ENCODE measurements at regions not wholly inside any gene's neighbourhood (a gene's known extent, or its start where the extent isn't known, plus 50 kb on each side); places are given as distances from the start of the nearest gene placed in this dataset.

DNA sequence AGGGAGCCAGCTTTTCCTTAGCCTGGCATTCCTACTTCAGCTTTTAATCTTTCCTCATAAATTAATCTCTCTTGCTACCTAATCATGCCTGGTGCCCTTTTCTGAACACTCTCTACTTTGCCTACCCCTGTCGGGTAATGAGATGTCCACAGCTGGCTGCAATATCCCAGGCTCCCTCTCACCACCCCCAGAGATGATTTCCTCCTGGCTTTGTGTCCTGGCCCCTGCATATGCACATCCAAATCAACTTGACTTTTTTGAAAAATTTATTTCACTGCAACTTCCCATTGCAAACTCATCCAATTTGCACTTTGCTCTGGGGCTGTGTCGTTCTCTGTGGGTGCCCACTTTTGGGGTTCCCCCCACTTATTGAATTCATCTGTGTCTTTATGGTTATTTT is 218.1 kb upstream of the SKOR2 start:
- Histone ChIP-seq H3K4me1 (ENCODE audit: control insufficient read depth in 1 of 2, insufficient read depth in 2 of 2, low read length in 2 of 2) (no peaks in the 10 kb centered on the region), H3K9ac (ENCODE audit: low read depth in 1 of 2, low read length in 2 of 2) (no peak overlapping the region), H3K36me3 (ENCODE audit: control insufficient read depth in 1 of 2, insufficient read depth in 2 of 2, low read length in 2 of 2) (no peaks in the 10 kb centered on the region)

DNA sequence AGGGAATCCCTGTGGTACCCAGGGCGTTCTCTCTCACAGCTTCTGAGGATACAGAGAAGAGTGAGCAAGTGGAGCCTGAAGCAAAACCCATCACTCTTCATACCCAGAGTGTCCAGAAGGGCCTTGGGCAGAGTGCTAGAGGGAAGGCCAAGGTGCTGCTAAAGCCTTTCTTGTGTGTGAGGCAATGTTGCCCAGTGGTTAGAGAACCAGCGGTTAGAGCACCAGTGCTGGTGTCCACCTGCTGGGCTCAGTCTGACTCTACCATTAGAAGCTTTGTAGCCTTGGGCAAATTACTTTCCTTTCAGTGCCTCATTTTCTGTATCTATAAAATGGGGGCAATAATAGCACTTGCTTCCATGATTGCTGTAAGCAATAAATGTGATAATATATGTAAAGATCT is 210.5 kb upstream of the SKOR2 start:
- no peak overlapping the region for H3K27ac ChIP-seq (ENCODE audit: low read depth, low read length)
- no peaks in the 10 kb centered on the region for H3K27me3 ChIP-seq (ENCODE audit: control insufficient read depth in 1 of 2, insufficient read depth in 2 of 2, low read length in 2 of 2)
- no peaks in the 10 kb centered on the region for H3K9me3 ChIP-seq (ENCODE audit: control insufficient read depth in 1 of 2, low read length in 2 of 2)
- no peaks in the 10 kb centered on the region for H3K36me3 ChIP-seq (ENCODE audit: control insufficient read depth in 1 of 2, insufficient read depth in 2 of 2, low read length in 2 of 2)
- H3K4me1 ChIP-seq (ENCODE audit: control insufficient read depth in 1 of 2, insufficient read depth in 2 of 2, low read length in 2 of 2), result no peaks in the 10 kb centered on the region
- no peak overlapping the region for H3K9ac ChIP-seq (ENCODE audit: low read depth in 1 of 2, low read length in 2 of 2)
- H3K4me3 ChIP-seq (ENCODE audit: low read depth in 1 of 2, low read length in 2 of 2), result no peak overlapping the region

More for the DNA sequence above, 218.1 kb upstream of the SKOR2 start:
- H3K9me3 ChIP-seq (ENCODE audit: control insufficient read depth in 1 of 2, low read length in 2 of 2), result no peaks in the 10 kb centered on the region
- no peaks in the 10 kb centered on the region for H3K27me3 ChIP-seq (ENCODE audit: control insufficient read depth in 1 of 2, insufficient read depth in 2 of 2, low read length in 2 of 2)
- H3K4me3 ChIP-seq (ENCODE audit: low read depth in 1 of 2, low read length in 2 of 2), result no peak overlapping the region
- H3K27ac ChIP-seq (ENCODE audit: low read depth, low read length), result no peak overlapping the region

DNA sequence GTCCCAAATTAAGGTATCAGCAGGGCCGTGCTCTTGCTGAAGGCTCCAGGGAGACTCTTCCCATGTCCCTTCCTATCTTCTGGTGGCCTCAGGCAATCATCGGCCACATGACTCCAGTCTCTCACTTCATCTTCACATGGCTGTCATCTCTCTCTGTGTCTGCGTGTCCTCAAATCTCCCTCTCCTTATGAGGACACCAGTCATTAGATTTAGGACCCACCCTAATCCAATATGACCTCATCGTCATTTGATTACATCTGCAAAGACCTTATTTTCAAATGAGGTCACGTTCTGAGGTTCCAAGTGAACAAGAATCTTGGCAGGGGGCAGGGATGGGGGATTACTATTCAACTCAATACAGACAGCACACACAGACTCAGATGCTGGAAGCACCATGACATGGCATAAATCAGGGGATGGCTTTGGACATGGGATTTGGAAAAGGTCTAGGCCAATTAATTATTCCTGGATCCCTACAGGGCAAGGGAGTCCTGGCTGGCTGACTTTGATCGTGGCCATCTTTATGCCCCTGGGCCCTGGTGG is 210.0 kb upstream of the SKOR2 start:
- Histone ChIP-seq H3K36me3 (ENCODE audit: control insufficient read depth in 1 of 2, insufficient read depth in 2 of 2, low read length in 2 of 2) (no peaks in the 10 kb centered on the region), H3K4me3 (ENCODE audit: low read depth in 1 of 2, low read length in 2 of 2) (no peak overlapping the region), H3K9ac (ENCODE audit: low read depth in 1 of 2, low read length in 2 of 2) (no peak overlapping the region), H3K27ac (ENCODE audit: low read depth, low read length) (no peak overlapping the region), H3K27me3 (ENCODE audit: control insufficient read depth in 1 of 2, insufficient read depth in 2 of 2, low read length in 2 of 2) (no peaks in the 10 kb centered on the region), H3K9me3 (ENCODE audit: control insufficient read depth in 1 of 2, low read length in 2 of 2) (no peaks in the 10 kb centered on the region), H3K4me1 (ENCODE audit: control insufficient read depth in 1 of 2, insufficient read depth in 2 of 2, low read length in 2 of 2) (no peaks in the 10 kb centered on the region)

DNA sequence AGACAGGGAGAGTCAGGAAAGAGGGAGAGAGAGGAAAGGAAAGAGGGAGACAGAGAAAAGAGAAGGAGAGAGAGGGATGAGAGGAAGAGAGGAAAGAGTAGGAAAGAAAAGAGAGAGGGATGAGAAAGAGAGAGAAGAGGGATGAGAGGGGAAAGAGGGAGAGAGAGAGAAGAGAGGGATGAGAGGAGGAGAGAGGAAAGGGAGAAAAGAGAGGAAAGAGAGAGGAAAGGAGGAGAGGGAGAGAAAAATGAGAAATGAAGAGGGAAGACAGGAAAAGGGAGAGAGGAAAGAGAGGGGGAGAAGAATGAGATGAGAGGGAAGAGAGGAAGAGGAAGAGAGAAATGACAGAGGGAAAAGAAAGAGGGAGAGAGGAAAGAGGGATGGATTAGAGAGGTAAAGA is 207.0 kb upstream of the SKOR2 start:
- Histone ChIP-seq H3K36me3 (ENCODE audit: control insufficient read depth in 1 of 2, insufficient read depth in 2 of 2, low read length in 2 of 2) (no peaks in the 10 kb centered on the region), H3K4me3 (ENCODE audit: low read depth in 1 of 2, low read length in 2 of 2) (no peak overlapping the region), H3K9ac (ENCODE audit: low read depth in 1 of 2, low read length in 2 of 2) (no peak overlapping the region), H3K9me3 (ENCODE audit: control insufficient read depth in 1 of 2, low read length in 2 of 2) (no peaks in the 10 kb centered on the region), H3K27me3 (ENCODE audit: control insufficient read depth in 1 of 2, insufficient read depth in 2 of 2, low read length in 2 of 2) (no peaks in the 10 kb centered on the region), H3K4me1 (ENCODE audit: control insufficient read depth in 1 of 2, insufficient read depth in 2 of 2, low read length in 2 of 2) (no peaks in the 10 kb centered on the region), H3K27ac (ENCODE audit: low read depth, low read length) (no peak overlapping the region)

DNA sequence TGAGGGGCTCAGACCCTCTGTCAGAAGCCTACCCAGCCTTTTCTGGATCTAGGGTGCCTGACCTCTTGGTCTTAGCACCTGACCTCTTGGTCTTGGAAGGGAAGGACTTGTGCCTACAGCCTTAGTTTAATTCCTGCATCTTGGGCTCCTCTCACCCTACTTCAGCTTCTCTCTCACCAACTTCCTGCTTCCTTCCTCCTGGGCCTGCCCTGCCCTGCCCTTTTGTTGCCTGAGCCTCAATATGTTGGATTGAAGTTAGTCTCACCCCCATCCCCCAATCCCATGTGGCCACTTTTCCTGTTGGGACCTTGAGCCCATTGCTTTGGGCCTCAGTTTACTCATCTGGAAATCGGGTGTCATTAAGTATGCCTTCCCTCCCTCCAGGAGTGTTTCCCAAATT is 206.2 kb upstream of the SKOR2 start:
- Histone ChIP-seq H3K27me3 (ENCODE audit: control insufficient read depth in 1 of 2, insufficient read depth in 2 of 2, low read length in 2 of 2) (no peaks in the 10 kb centered on the region), H3K9ac (ENCODE audit: low read depth in 1 of 2, low read length in 2 of 2) (no peak overlapping the region), H3K4me3 (ENCODE audit: low read depth in 1 of 2, low read length in 2 of 2) (no peak overlapping the region), H3K9me3 (ENCODE audit: control insufficient read depth in 1 of 2, low read length in 2 of 2) (no peaks in the 10 kb centered on the region), H3K27ac (ENCODE audit: low read depth, low read length) (no peak overlapping the region), H3K4me1 (ENCODE audit: control insufficient read depth in 1 of 2, insufficient read depth in 2 of 2, low read length in 2 of 2) (no peaks in the 10 kb centered on the region), H3K36me3 (ENCODE audit: control insufficient read depth in 1 of 2, insufficient read depth in 2 of 2, low read length in 2 of 2) (no peaks in the 10 kb centered on the region)

DNA sequence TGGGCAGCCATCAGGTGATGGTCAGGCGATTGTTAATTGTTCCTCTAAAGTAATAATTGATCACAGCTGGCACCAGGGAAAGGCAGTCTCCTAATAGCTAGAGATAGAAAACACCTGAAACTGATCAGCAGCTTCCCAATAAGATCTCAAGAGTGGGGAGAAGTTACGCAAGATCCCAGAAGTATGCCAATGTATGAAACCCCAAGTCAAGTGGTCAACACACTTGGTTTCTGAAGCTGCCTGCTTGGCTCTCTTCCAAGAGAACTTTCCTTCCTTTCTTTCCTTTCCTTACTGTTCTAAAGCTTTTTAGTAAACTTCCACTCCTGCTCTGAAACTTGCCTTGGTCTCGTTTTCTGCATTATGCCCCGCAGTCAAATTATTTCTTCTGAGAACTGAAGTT is 201.6 kb upstream of the SKOR2 start:
- Histone ChIP-seq H3K4me3 (ENCODE audit: low read depth in 1 of 2, low read length in 2 of 2) (no peak overlapping the region), H3K36me3 (ENCODE audit: control insufficient read depth in 1 of 2, insufficient read depth in 2 of 2, low read length in 2 of 2) (no peaks in the 10 kb centered on the region), H3K9ac (ENCODE audit: low read depth in 1 of 2, low read length in 2 of 2) (no peak overlapping the region), H3K27ac (ENCODE audit: low read depth, low read length) (no peak overlapping the region), H3K9me3 (ENCODE audit: control insufficient read depth in 1 of 2, low read length in 2 of 2) (no peaks in the 10 kb centered on the region), H3K27me3 (ENCODE audit: control insufficient read depth in 1 of 2, insufficient read depth in 2 of 2, low read length in 2 of 2) (no peaks in the 10 kb centered on the region), H3K4me1 (ENCODE audit: control insufficient read depth in 1 of 2, insufficient read depth in 2 of 2, low read length in 2 of 2) (no peaks in the 10 kb centered on the region)

DNA sequence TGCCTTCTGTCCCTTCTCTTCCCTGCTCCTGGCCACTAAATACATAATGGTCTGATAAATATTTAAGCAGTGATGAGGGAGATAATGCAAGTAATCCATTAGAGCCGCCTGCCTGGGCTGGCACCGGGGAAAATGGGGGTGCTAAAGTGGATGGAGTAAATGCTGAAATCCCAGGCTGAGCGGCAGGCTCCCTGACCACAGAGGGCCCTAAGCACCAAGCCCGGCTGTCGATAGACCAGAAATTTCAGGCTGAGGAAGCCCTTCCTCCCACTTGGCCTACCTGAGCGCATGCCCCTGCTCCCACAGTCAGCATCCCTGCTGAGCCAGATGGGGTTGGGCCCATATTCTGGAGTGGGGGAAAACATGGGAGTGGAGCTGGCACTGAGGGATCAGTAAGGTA is 197.5 kb upstream of the SKOR2 start:
- H3K4me1 ChIP-seq (ENCODE audit: control insufficient read depth in 1 of 2, insufficient read depth in 2 of 2, low read length in 2 of 2), result no peaks in the 10 kb centered on the region
- H3K9me3 ChIP-seq (ENCODE audit: control insufficient read depth in 1 of 2, low read length in 2 of 2), result no peaks in the 10 kb centered on the region
- no peak overlapping the region for H3K9ac ChIP-seq (ENCODE audit: low read depth in 1 of 2, low read length in 2 of 2)
- H3K27ac ChIP-seq (ENCODE audit: low read depth, low read length), result no peak overlapping the region
- no peak overlapping the region for H3K4me3 ChIP-seq (ENCODE audit: low read depth in 1 of 2, low read length in 2 of 2)
- no peaks in the 10 kb centered on the region for H3K27me3 ChIP-seq (ENCODE audit: control insufficient read depth in 1 of 2, insufficient read depth in 2 of 2, low read length in 2 of 2)
- no peaks in the 10 kb centered on the region for H3K36me3 ChIP-seq (ENCODE audit: control insufficient read depth in 1 of 2, insufficient read depth in 2 of 2, low read length in 2 of 2)

DNA sequence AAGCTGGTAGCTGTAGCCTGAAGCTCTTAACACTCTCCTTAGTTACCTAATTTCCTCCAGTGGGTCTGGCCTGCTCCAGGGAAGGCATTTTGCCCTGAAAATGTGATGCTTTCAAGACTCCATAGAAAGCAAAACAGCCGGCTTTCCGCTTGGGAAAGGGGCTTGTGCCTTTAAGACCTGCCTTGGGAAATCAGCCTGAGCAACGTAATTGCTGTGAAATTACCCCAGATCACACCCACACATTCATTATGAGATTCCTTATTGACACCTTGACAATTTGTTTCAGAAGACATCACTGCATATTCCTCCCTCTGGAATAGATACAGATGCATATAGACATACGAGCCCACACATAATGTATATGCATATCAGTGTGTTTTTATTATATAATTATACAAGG is 190.5 kb upstream of the SKOR2 start:
- no peak overlapping the region for H3K27ac ChIP-seq (ENCODE audit: low read depth, low read length)
- H3K9ac ChIP-seq (ENCODE audit: low read depth in 1 of 2, low read length in 2 of 2), result no peak overlapping the region
- no peaks in the 10 kb centered on the region for H3K9me3 ChIP-seq (ENCODE audit: control insufficient read depth in 1 of 2, low read length in 2 of 2)
- H3K36me3 ChIP-seq (ENCODE audit: control insufficient read depth in 1 of 2, insufficient read depth in 2 of 2, low read length in 2 of 2), result no peaks in the 10 kb centered on the region
- H3K4me1 ChIP-seq (ENCODE audit: control insufficient read depth in 1 of 2, insufficient read depth in 2 of 2, low read length in 2 of 2), result no peaks in the 10 kb centered on the region
- H3K27me3 ChIP-seq (ENCODE audit: control insufficient read depth in 1 of 2, insufficient read depth in 2 of 2, low read length in 2 of 2), result no peaks in the 10 kb centered on the region
- H3K4me3 ChIP-seq (ENCODE audit: low read depth in 1 of 2, low read length in 2 of 2), result no peak overlapping the region

DNA sequence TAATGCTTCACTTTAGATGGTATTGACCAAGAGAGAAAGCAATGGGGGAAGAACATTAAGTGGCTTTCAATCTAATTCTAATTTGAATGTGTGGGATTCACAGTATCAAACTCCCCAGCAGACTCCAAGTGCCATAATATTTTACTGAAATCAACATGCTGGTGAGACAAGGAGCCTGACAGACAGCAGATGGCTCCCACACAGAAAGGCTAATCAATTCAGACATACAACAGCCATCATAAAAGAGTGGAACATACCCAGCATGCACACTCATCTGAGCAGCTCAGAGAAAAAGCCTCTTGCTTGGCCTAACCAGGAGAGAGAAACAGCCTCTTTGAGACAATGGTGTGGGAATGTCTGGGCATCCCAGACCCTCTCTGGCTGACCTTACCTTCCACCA is 186.5 kb upstream of the SKOR2 start:
- Histone ChIP-seq H3K4me1 (ENCODE audit: control insufficient read depth in 1 of 2, insufficient read depth in 2 of 2, low read length in 2 of 2) (no peaks in the 10 kb centered on the region), H3K36me3 (ENCODE audit: control insufficient read depth in 1 of 2, insufficient read depth in 2 of 2, low read length in 2 of 2) (no peaks in the 10 kb centered on the region), H3K9ac (ENCODE audit: low read depth in 1 of 2, low read length in 2 of 2) (no peak overlapping the region), H3K27ac (ENCODE audit: low read depth, low read length) (no peak overlapping the region), H3K27me3 (ENCODE audit: control insufficient read depth in 1 of 2, insufficient read depth in 2 of 2, low read length in 2 of 2) (peaks cover 0 to 3% of the 10 kb centered on the region in 2 donors), H3K4me3 (ENCODE audit: low read depth in 1 of 2, low read length in 2 of 2) (no peak overlapping the region), H3K9me3 (ENCODE audit: control insufficient read depth in 1 of 2, low read length in 2 of 2) (no peaks in the 10 kb centered on the region)

DNA sequence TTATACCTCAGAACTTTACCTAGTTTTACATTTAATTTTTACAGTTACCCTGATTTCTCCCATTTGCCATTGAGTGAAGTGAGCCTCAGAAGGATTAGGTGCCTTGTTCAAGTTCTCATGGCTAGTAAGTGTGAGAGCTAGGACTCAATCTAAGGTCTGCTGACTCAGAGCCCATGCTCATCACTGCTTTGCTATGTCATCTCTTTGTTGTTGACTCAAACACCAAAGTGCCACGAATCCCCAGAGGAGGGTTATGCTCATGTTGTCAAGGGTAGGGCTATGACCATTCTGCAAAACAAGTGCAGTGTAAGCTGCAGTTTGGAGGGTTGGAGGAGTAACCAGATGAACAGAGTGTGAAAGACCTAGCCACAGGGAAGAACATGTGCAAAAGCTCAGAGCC is 185.4 kb upstream of the SKOR2 start:
- no peak overlapping the region for H3K9ac ChIP-seq (ENCODE audit: low read depth in 1 of 2, low read length in 2 of 2)
- no peaks in the 10 kb centered on the region for H3K4me1 ChIP-seq (ENCODE audit: control insufficient read depth in 1 of 2, insufficient read depth in 2 of 2, low read length in 2 of 2)
- H3K27ac ChIP-seq (ENCODE audit: low read depth, low read length), result no peak overlapping the region

DNA sequence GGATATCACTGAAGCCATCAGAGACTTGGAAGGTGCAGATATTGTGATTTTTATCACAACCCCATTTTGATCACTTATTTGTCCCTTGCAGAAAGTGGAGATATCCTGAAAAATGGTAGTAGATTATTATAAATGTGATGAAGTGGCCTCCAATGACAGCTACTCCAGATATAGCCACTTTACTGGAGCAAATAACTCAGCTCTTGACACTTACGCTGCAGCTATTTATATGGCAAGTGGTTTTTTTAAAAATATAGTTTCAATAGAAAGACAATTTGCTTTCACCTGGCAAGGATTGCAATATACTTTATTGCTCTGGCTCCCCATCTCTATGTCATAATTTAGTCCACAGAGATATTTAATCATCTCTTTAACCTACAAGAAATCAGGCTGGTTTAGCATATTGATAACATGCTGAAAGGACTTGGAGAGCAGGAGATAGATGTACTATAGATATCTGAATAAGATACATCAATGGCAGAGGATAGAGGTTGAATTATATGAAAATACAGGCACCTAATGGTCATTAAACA is 182.8 kb upstream of the SKOR2 start:
- H3K27ac ChIP-seq (ENCODE audit: low read depth, low read length), result no peak overlapping the region
- no peaks in the 10 kb centered on the region for H3K4me1 ChIP-seq (ENCODE audit: control insufficient read depth in 1 of 2, insufficient read depth in 2 of 2, low read length in 2 of 2)
- H3K36me3 ChIP-seq (ENCODE audit: control insufficient read depth in 1 of 2, insufficient read depth in 2 of 2, low read length in 2 of 2), result no peaks in the 10 kb centered on the region
- H3K4me3 ChIP-seq (ENCODE audit: low read depth in 1 of 2, low read length in 2 of 2), result no peak overlapping the region
- H3K9me3 ChIP-seq (ENCODE audit: control insufficient read depth in 1 of 2, low read length in 2 of 2), result no peaks in the 10 kb centered on the region
- H3K9ac ChIP-seq (ENCODE audit: low read depth in 1 of 2, low read length in 2 of 2), result no peak overlapping the region
- peaks cover 0 to 3% of the 10 kb centered on the region in 2 donors for H3K27me3 ChIP-seq (ENCODE audit: control insufficient read depth in 1 of 2, insufficient read depth in 2 of 2, low read length in 2 of 2)

More for the DNA sequence above, 185.4 kb upstream of the SKOR2 start:
- H3K36me3 ChIP-seq (ENCODE audit: control insufficient read depth in 1 of 2, insufficient read depth in 2 of 2, low read length in 2 of 2), result no peaks in the 10 kb centered on the region
- no peak overlapping the region for H3K4me3 ChIP-seq (ENCODE audit: low read depth in 1 of 2, low read length in 2 of 2)
- no peaks in the 10 kb centered on the region for H3K9me3 ChIP-seq (ENCODE audit: control insufficient read depth in 1 of 2, low read length in 2 of 2)
- peaks cover 0 to 3% of the 10 kb centered on the region in 2 donors for H3K27me3 ChIP-seq (ENCODE audit: control insufficient read depth in 1 of 2, insufficient read depth in 2 of 2, low read length in 2 of 2)

Measured in duodenal mucosa (tissue), 2 donors.